CD4-positive, alpha-beta T cell treated with Interleukin-12 subunit alpha and Interleukin-12 subunit beta, for 1 hour (primary cell): ENCODE measurements at regions not wholly inside any gene's neighbourhood (a gene's known extent, or its start where the extent isn't known, plus 50 kb on each side); places are given as distances from the start of the nearest gene placed in this dataset.
"Not testable (repeated sequence)": the region's sequence is repeated elsewhere in the genome, so short reads cannot be mapped to it uniquely, and the experiment has no call there.

ENCODE experiments used
- DNase-seq: peaks from one replicate; pipeline ENCODE4 v3.0.0-alpha.2; 2020

GRCh38 chr9:65416948-65417347, 131.9 kb upstream of the FOXD4L5 start:
- DNase-seq, result not testable (repeated sequence)

GRCh38 chr9:65414249-65414648, 129.2 kb upstream of the FOXD4L5 start:
- not testable (repeated sequence) for DNase-seq

- DNase-seq, result not testable (repeated sequence)
Measured at GRCh38 chr9:65413371-65413770, 128.4 kb upstream of the FOXD4L5 start.

GRCh38 chr9:65411901-65412300, 126.9 kb upstream of the FOXD4L5 start:
- no peak for DNase-seq

- no peak for DNase-seq
Measured at GRCh38 chr9:65411336-65411735, 126.3 kb upstream of the FOXD4L5 start.

- DNase-seq, result no peak
Measured at GRCh38 chr9:65410926-65411325, 125.9 kb upstream of the FOXD4L5 start.

GRCh38 chr9:65409471-65409980, 124.5 kb upstream of the FOXD4L5 start:
- DNase-seq, result no peak

- DNase-seq, result not testable (repeated sequence)
Measured at GRCh38 chr9:65408806-65409205, 123.8 kb upstream of the FOXD4L5 start.

- not testable (repeated sequence) for DNase-seq
Measured at GRCh38 chr9:65406625-65407024, 121.6 kb upstream of the FOXD4L5 start.

- DNase-seq, result not testable (repeated sequence)
Measured at GRCh38 chr9:65405766-65406165, 120.8 kb upstream of the FOXD4L5 start.

GRCh38 chr9:65405253-65405652, 120.2 kb upstream of the FOXD4L5 start:
- no peak for DNase-seq

- no peak for DNase-seq
Measured at GRCh38 chr9:65404232-65405006, 119.4 kb upstream of the FOXD4L5 start.

- no peak for DNase-seq
Measured at GRCh38 chr9:65403721-65404120, 118.7 kb upstream of the FOXD4L5 start.

- not testable (repeated sequence) for DNase-seq
Measured at GRCh38 chr9:65403072-65403471, 118.1 kb upstream of the FOXD4L5 start.

- not testable (repeated sequence) for DNase-seq
Measured at GRCh38 chr9:65402206-65402870, 117.3 kb upstream of the FOXD4L5 start.

GRCh38 chr9:65401456-65402045, 116.5 kb upstream of the FOXD4L5 start:
- DNase-seq, result not testable (repeated sequence)

- no peak for DNase-seq
Measured at GRCh38 chr9:65400886-65401285, 115.9 kb upstream of the FOXD4L5 start.

- DNase-seq, result not testable (repeated sequence)
Measured at GRCh38 chr9:65397763-65398719, 113.0 kb upstream of the FOXD4L5 start.

GRCh38 chr9:65397226-65397625, 112.2 kb upstream of the FOXD4L5 start:
- DNase-seq, result not testable (repeated sequence)

GRCh38 chr9:65396601-65397000, 111.6 kb upstream of the FOXD4L5 start:
- not testable (repeated sequence) for DNase-seq

GRCh38 chr9:65395789-65396188, 110.8 kb upstream of the FOXD4L5 start:
- not testable (repeated sequence) for DNase-seq

GRCh38 chr9:65395121-65395520, 110.1 kb upstream of the FOXD4L5 start:
- not testable (repeated sequence) for DNase-seq
